GM20000 (cell line): ENCODE measurements at regions not wholly inside any gene's neighbourhood (a gene's known extent, or its start where the extent isn't known, plus 50 kb on each side); places are given as distances from the start of the nearest gene placed in this dataset.

Experiments
- DNase-seq: peaks from one replicate; pipeline ENCODE4 v3.0.0; 2012; ENCODE audit warnings: low spot score
- CTCF ChIP-seq: IDR thresholded peaks from 2 replicates; pipeline ENCODE4 v1.5.1; 2012; ENCODE audit warnings: mild to moderate bottlenecking, control low read depth; ENCODE audit errors: extremely low read depth, missing control alignments

DNA sequence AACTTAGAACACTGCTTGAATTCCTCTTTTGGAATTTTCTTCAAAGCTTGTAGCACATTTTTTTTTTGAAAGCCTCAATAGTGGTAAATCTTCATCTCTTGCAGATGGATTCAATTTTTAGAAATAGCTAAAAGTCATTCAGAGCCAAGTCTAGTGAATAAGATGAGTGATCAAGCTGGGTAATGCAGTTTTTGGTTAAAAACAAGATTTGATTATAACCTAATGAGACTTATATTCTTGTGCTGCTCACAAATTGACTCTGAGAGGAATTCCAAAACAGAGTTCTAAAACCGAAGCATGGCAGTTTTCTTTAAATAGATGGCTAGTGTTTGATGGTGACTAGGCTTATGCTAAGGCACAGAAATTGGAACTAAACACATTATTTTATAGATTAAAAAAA is 2072.6 kb upstream of the CELF4 start:
- no peak for TF ChIP-seq CTCF
- no peak for DNase-seq

DNA sequence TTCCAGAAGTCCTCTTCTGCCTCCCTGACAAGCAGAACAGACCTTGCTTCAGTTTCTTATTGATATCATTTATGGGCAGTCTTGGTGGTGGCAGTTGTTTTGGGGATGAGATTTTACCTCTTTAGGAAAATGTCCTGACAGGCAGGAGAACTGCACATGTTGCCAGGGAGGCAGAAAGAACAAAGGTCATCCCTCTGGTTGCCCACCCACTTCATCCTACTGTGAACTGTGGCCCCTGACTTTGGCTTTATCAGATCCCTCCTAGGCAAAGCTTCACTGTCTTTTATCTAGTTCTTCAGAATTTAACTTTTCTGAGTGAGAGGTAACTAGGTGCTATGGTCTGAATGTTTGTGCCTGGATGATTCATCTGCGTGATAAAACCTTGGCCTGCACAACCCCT is 2071.3 kb upstream of the CELF4 start:
- no peak for DNase-seq
- no peak for TF ChIP-seq CTCF

- TF ChIP-seq CTCF = no peak
Observed at GRCh38 chr18:39635966-39636365, 2070.4 kb upstream of the CELF4 start.

DNA sequence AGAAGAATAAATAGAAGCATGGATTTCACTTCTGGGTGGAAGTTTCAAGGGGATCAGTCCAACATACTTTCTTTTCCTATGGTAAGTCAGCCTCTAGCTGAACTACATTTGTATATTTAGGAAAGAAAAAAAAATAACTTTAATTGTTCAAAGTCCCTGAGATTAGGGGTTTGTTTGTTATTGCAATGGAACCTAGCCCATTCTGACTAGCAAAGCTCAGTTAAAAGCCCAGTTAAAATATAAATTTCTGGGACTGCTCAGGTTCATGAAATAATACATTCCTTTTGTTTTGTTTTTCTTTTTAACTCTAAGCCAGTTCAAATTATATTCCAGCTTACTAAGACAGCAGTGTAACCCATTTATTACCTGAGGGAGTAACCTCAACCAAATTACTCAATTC is 2069.6 kb upstream of the CELF4 start:
- TF ChIP-seq CTCF = no peak

More at GRCh38 chr18:39635966-39636365, 2070.4 kb upstream of the CELF4 start:
- DNase-seq = no peak

GRCh38 chr18:39627936-39628335 is 2062.3 kb upstream of the CELF4 start:
- TF ChIP-seq CTCF = no peak
- no peak for DNase-seq

More for the DNA sequence above, 2069.6 kb upstream of the CELF4 start:
- DNase-seq = no peak

GRCh38 chr18:39624961-39625360 is 2059.4 kb upstream of the CELF4 start:
- no peak for TF ChIP-seq CTCF
- DNase-seq = no peak

DNA sequence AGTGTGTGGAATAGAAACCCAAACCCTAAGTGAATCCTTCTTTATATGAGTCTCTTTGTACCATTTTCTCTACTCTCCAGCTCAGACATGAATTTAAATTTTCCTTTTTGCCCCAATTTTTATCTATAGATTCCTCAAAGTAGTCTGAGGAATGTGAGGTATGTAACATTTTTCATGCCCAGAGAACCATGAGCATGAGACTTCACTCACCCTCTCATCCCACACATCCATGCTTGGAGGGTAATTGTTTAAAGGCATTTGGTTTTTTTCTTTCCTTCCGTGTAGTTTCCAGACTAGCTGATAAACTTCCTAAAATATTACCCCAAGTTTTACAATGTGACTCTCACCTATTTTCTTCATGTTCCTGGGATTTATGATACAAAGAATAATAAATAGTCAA is 2056.8 kb upstream of the CELF4 start:
- TF ChIP-seq CTCF = no peak
- DNase-seq = no peak
